Memory B cell (primary cell): ENCODE measurements at regions not wholly inside any gene's neighbourhood (a gene's known extent, or its start where the extent isn't known, plus 50 kb on each side); places are given as distances from the start of the nearest gene placed in this dataset.
"Not testable (repeated sequence)": the region's sequence is repeated elsewhere in the genome, so short reads cannot be mapped to it uniquely, and the experiment has no call there.

ENCODE experiments used
- ATAC-seq: fragments of 150-1000 bp; cut with Tn5 transposase; 2 replicates; pipeline ENCODE4 v1.10.0; 2021; ENCODE audit warnings: low read depth, mild to moderate bottlenecking, moderate library complexity
- DNase-seq, 2 donors: peaks; one replicate each; pipeline ENCODE4 v3.0.0; 2022; ENCODE audit warnings: low spot score in 2 of 2
- H3K27ac Mint-ChIP-seq: one replicate; pipeline ENCODE4 v1.8.0; 2022; ENCODE audit warnings: mild to moderate bottlenecking, moderate library complexity, mixed read lengths
- H3K27me3 Mint-ChIP-seq: one replicate; pipeline ENCODE4 v1.8.0; 2022; ENCODE audit warnings: mixed read lengths
- H3K36me3 Mint-ChIP-seq: one replicate; pipeline ENCODE4 v1.8.0; 2022; ENCODE audit warnings: mild to moderate bottlenecking, mixed read lengths
- H3K4me1 Mint-ChIP-seq: one replicate; pipeline ENCODE4 v1.8.0; 2022; ENCODE audit warnings: mixed read lengths
- H3K4me3 Mint-ChIP-seq: one replicate; pipeline ENCODE4 v1.8.0; 2022; ENCODE audit warnings: mild to moderate bottlenecking, moderate library complexity, mixed read lengths
- H3K9me3 Mint-ChIP-seq: one replicate; pipeline ENCODE4 v1.8.0; 2022; ENCODE audit warnings: mixed read lengths

DNA sequence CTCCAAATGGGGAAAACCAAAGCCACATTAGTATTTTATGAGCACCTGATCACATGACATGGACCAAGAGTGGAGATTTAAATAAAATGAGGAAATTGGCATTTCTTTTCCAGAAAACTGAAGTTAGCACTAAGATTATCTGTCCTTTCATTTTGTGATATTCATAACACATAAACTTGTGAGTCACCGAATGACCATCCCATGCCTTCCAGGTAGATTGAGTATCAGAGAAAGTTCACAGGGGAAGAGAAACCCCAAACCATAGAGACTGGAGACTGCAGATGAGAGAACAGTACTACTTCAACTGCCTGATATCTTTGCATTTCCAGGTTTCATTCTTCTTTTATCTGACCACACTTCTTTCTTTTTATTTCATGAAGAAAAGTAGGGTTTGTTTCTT is 176.3 kb upstream of the LRP1B start:
- Mint-ChIP-seq H3K4me1 (no peaks in the 10 kb centered on the region), H3K27me3 (no peaks in the 10 kb centered on the region), H3K36me3 (no peaks in the 10 kb centered on the region), H3K27ac (no peak overlapping the region), H3K9me3 (peaks cover 6% of the 10 kb centered on the region), H3K4me3 (no peak overlapping the region)
- DNase-seq (no peak), ATAC-seq (no peak)

- Mint-ChIP-seq H3K27me3 (no peaks in the 10 kb centered on the region), H3K27ac (no peak overlapping the region), H3K4me3 (no peak overlapping the region), H3K4me1 (no peaks in the 10 kb centered on the region), H3K9me3 (peaks cover 2% of the 10 kb centered on the region), H3K36me3 (no peaks in the 10 kb centered on the region)
- DNase-seq (no peak), ATAC-seq (no peak)
Measured at GRCh38 chr2:142306131-142306530, 175.3 kb upstream of the LRP1B start.

- H3K9me3 Mint-ChIP-seq: no peaks in the 10 kb centered on the region
- H3K36me3 Mint-ChIP-seq: no peaks in the 10 kb centered on the region
- no peak overlapping the region for H3K27ac Mint-ChIP-seq
- no peaks in the 10 kb centered on the region for H3K27me3 Mint-ChIP-seq
- H3K4me1 Mint-ChIP-seq: no peaks in the 10 kb centered on the region
- H3K4me3 Mint-ChIP-seq: no peak overlapping the region
- ATAC-seq: no peak
- DNase-seq: no peak
Measured at GRCh38 chr2:142300517-142300916, 169.7 kb upstream of the LRP1B start.

GRCh38 chr2:142299021-142299420 is 168.2 kb upstream of the LRP1B start:
- Mint-ChIP-seq H3K4me1 (no peaks in the 10 kb centered on the region), H3K4me3 (no peak overlapping the region), H3K36me3 (no peaks in the 10 kb centered on the region), H3K27me3 (no peaks in the 10 kb centered on the region), H3K27ac (no peak overlapping the region), H3K9me3 (no peaks in the 10 kb centered on the region)
- DNase-seq (no peak), ATAC-seq (no peak)

GRCh38 chr2:142294225-142294624 is 163.4 kb upstream of the LRP1B start:
- Mint-ChIP-seq H3K9me3 (no peaks in the 10 kb centered on the region), H3K27ac (no peak overlapping the region), H3K4me1 (no peaks in the 10 kb centered on the region), H3K27me3 (no peaks in the 10 kb centered on the region), H3K4me3 (no peak overlapping the region), H3K36me3 (no peaks in the 10 kb centered on the region)
- DNase-seq (no peak), ATAC-seq (no peak)

DNA sequence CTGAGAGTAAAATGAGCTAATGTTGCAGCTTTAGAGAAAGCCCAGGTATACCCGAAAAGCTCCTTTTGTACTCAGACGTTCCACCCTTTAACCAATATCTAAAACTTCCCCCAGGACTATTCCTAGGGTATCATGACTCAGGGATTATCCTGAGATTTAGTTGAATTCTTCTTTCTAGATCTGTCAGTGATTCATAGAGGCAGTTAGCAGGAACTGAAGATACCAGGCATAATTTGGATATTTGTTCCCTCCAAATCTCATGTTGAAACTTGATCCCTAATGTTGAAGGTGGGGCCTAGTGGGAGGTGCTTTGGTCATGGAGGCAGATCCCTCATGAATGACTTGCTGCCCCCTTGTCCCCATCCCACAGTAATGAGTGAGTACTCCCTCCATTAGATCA is 161.2 kb upstream of the LRP1B start:
- no peaks in the 10 kb centered on the region for H3K9me3 Mint-ChIP-seq
- no peaks in the 10 kb centered on the region for H3K4me1 Mint-ChIP-seq
- H3K36me3 Mint-ChIP-seq: no peaks in the 10 kb centered on the region

DNA sequence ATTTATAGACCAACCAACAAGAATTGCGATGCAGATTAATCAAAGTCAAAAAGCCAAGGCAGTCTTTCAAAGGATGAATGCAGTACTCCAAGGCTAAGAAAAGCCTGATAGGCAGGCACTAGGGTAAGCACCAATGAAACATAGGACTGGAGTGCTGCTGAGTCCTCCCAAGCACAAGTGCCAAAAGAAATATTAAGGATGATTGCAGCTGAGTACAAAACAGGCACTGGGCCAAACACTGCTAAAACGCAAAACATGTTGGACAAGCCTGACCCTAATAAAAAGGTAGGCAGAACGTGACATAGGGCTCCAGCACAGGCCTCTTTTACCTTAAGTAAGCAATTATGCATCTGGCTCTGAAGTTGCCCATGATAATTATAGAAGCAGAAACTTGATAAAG is 160.1 kb upstream of the LRP1B start:
- Mint-ChIP-seq H3K4me1 (no peaks in the 10 kb centered on the region), H3K4me3 (no peak overlapping the region), H3K27me3 (no peaks in the 10 kb centered on the region), H3K27ac (no peak overlapping the region), H3K36me3 (no peaks in the 10 kb centered on the region), H3K9me3 (no peaks in the 10 kb centered on the region)
- ATAC-seq (no peak), DNase-seq (no peak)

More for the DNA sequence above, 161.2 kb upstream of the LRP1B start:
- Mint-ChIP-seq H3K4me3 (no peak overlapping the region), H3K27me3 (no peaks in the 10 kb centered on the region), H3K27ac (no peak overlapping the region)
- DNase-seq (no peak), ATAC-seq (no peak)

DNA sequence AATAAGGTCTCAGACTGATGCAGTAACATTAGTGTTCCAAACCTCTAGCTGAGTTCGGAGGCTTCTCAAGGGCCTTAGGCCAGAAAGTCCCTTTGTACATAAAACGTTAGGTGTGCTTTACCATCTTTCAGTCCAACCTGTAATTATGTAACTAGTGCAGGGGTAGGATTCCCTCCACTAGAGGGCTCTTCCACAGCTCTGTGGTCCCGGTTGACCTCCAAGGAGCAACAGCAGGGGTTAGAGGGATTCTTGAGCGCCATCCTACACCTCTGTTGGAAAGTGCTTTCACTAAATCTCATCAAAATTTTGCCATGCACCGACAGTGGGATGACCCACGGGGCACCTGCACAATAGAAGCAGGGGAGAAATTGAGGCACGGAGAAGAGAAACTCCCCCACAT is 155.8 kb upstream of the LRP1B start:
- Mint-ChIP-seq H3K4me3 (no peak overlapping the region), H3K36me3 (no peaks in the 10 kb centered on the region), H3K4me1 (no peaks in the 10 kb centered on the region), H3K27ac (no peak overlapping the region), H3K27me3 (no peaks in the 10 kb centered on the region), H3K9me3 (no peaks in the 10 kb centered on the region)
- DNase-seq: no peak
- ATAC-seq: no peak

DNA sequence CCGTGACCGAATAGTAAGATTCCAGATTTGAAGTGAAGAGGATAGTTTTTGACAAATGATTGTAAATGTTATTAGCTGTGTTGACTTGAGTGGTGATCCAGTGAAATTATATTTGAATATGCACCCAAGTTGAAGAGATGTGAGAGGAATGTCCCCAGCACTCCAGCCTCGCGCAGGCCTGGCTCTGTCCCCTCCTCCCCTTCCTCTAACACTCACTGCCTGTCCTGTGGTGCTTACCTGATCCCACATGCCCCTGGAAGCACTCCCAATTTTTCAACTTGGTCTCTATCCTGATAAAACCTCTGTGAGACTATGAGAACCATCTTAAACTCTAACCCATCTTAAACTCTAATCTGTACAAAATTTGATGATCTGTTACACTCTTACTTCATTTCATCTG is 154.7 kb upstream of the LRP1B start:
- Mint-ChIP-seq H3K27ac (no peak overlapping the region), H3K9me3 (no peaks in the 10 kb centered on the region), H3K4me1 (no peaks in the 10 kb centered on the region), H3K4me3 (no peak overlapping the region), H3K36me3 (no peaks in the 10 kb centered on the region), H3K27me3 (no peaks in the 10 kb centered on the region)
- DNase-seq (no peak), ATAC-seq (no peak)

GRCh38 chr2:142284336-142284735 is 153.5 kb upstream of the LRP1B start:
- not testable (repeated sequence) for H3K4me1 Mint-ChIP-seq, DNase-seq, H3K9me3 Mint-ChIP-seq, H3K36me3 Mint-ChIP-seq, H3K27ac Mint-ChIP-seq, H3K4me3 Mint-ChIP-seq, ATAC-seq, H3K27me3 Mint-ChIP-seq

DNA sequence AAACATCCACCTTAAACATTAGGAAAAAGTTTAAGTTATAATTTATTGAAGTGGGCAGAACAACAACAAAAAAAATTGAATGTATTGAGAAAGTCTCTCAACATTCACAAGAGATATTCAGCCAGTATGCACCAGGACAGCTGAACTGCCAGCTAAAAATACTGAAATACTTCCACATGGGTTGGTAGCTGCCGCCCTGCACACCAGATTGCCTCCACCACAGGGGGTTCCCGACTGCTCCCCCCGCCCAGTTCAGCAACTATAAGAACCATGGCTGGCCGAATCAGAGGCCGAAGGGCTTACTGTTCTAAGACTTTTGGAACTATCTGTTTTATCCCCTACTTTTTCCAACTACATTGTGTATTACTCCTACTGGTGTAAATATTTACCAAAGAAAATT is 150.0 kb upstream of the LRP1B start:
- DNase-seq (no peak), ATAC-seq (no peak)
- H3K9me3 Mint-ChIP-seq: peaks cover 7% of the 10 kb centered on the region
- H3K27ac Mint-ChIP-seq: no peak overlapping the region
- no peaks in the 10 kb centered on the region for H3K4me1 Mint-ChIP-seq
- H3K27me3 Mint-ChIP-seq: no peaks in the 10 kb centered on the region
- no peaks in the 10 kb centered on the region for H3K36me3 Mint-ChIP-seq
- H3K4me3 Mint-ChIP-seq: no peak overlapping the region

GRCh38 chr2:142270990-142271389 is 140.2 kb upstream of the LRP1B start:
- Mint-ChIP-seq H3K4me3 (no peak overlapping the region), H3K27ac (no peak overlapping the region), H3K27me3 (no peaks in the 10 kb centered on the region), H3K4me1 (no peaks in the 10 kb centered on the region), H3K9me3 (no peaks in the 10 kb centered on the region), H3K36me3 (no peaks in the 10 kb centered on the region)
- no peak for ATAC-seq
- no peak for DNase-seq

- H3K9me3 Mint-ChIP-seq: no peaks in the 10 kb centered on the region
- no peak overlapping the region for H3K4me3 Mint-ChIP-seq
- H3K36me3 Mint-ChIP-seq: no peaks in the 10 kb centered on the region
- no peak for ATAC-seq
- H3K27me3 Mint-ChIP-seq: no peaks in the 10 kb centered on the region
- DNase-seq: no peak
- H3K4me1 Mint-ChIP-seq: no peaks in the 10 kb centered on the region
- H3K27ac Mint-ChIP-seq: no peak overlapping the region
Measured at GRCh38 chr2:142270291-142270690, 139.5 kb upstream of the LRP1B start.

- no peak overlapping the region for H3K27ac Mint-ChIP-seq
- no peaks in the 10 kb centered on the region for H3K4me1 Mint-ChIP-seq
- no peaks in the 10 kb centered on the region for H3K27me3 Mint-ChIP-seq
- DNase-seq (no peak), ATAC-seq (no peak)
- no peak overlapping the region for H3K4me3 Mint-ChIP-seq
- H3K36me3 Mint-ChIP-seq: no peaks in the 10 kb centered on the region
- H3K9me3 Mint-ChIP-seq: peaks cover 7% of the 10 kb centered on the region
Measured at GRCh38 chr2:142259356-142259755, 128.5 kb upstream of the LRP1B start.

DNA sequence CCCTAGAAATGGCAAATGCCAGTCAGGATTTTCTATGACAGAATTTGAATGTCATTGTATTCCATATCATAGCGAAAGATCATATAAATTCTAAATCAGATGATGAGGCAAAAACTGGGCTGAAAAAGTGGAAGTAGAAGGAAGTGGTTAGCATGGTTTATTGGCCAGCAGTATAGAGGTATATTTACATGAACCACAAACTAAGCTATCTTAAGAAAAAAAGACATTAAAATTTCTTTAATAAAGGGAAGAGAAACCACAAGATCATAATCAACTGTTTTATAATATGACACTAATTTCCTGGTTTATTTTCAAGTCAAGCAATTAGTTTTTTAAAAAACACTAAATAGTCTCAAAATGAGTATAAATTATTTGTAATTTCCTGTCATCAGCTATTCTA is 123.2 kb upstream of the LRP1B start:
- no peak for ATAC-seq
- Mint-ChIP-seq H3K4me1 (peaks cover 2% of the 10 kb centered on the region), H3K9me3 (peaks cover 7% of the 10 kb centered on the region)

DNA sequence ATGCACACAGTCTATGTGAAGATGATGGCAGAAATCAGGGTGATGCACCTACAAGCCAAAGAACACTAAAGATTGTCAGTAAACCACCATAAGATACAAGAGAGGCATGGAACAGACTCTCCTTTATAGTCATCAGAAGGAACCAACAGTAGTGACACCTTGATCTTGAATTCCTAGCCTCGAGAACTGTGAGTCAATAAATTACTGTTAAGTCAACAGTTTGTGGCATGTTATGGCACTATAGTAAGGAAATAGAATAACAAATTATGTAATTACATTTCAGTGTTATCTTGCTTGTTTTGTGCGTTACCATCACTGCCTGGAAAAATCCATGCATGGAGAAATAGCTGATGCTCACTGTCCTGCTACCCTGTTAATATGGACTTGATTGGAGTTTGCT is 110.2 kb upstream of the LRP1B start:
- Mint-ChIP-seq H3K27ac (no peak overlapping the region), H3K4me3 (no peak overlapping the region), H3K4me1 (no peaks in the 10 kb centered on the region), H3K36me3 (no peaks in the 10 kb centered on the region), H3K9me3 (no peaks in the 10 kb centered on the region), H3K27me3 (no peaks in the 10 kb centered on the region)
- ATAC-seq: no peak
- DNase-seq: no peak

More for the DNA sequence above, 123.2 kb upstream of the LRP1B start:
- H3K36me3 Mint-ChIP-seq: no peaks in the 10 kb centered on the region
- H3K27ac Mint-ChIP-seq: no peak overlapping the region
- DNase-seq: no peak
- H3K27me3 Mint-ChIP-seq: no peaks in the 10 kb centered on the region
- H3K4me3 Mint-ChIP-seq: no peak overlapping the region
